ENCODE measurements at regions not wholly inside any gene's neighbourhood (a gene's known extent, or its start where the extent isn't known, plus 50 kb on each side); places are given as distances from the start of the nearest gene placed in this dataset.

DNA sequence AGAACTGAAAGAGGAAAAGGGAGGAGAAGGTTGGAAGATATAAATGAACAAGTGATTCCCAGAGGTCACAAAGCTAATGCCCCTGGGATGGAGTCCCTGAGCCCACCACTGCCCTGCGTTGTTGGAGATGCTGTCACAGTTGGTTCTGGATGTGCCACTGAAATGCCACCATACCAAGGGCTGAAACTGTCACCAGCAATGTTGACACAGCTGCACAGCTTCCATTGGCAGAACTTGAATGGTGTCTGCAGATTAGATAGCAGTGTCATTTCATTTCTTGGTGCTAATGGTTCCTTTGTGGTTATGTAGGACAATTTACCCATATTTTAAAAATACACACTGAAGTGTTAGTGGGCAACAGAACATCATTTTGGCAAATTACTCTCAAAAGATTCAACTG, 120.7 kb downstream of the TBXT start:
- no peak for DNase-seq

DNA sequence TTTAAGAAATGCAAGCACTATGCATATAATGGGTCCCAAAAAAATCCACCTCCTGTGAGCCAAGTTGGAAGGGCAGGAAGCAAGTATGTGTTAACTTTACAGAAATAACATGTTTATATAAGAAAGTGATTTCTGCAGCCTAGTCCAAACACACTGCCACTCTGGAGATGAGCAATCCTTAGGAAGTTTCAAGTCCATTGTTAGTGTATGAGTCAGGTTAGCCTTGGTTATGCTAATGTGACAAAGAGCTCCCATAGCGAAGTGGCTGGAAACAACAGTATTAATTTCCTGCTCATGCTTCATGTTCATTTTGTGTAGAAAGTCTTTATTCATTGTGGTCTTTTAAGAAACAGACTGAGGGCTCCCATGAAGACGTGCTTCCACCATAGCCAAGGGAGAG, 121.4 kb downstream of the TBXT start:
- DNase-seq = no peak

DNA sequence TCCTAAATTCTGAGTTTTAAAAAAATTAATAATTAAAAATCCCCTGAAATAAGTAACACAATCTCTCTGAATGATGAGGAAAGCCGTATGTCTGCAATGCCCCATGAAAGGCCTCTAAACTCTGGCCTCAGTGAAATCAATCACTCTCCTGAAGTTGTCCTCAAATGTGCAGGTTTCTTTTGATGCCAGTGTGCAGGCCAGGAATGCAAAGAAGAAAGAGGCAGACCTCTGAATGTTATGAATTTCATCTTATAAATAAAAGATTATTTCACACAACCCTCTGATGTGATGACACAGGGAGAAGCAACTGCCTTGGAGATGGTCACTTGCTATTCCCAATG, 121.8 kb downstream of the TBXT start:
- no peak for DNase-seq

DNA sequence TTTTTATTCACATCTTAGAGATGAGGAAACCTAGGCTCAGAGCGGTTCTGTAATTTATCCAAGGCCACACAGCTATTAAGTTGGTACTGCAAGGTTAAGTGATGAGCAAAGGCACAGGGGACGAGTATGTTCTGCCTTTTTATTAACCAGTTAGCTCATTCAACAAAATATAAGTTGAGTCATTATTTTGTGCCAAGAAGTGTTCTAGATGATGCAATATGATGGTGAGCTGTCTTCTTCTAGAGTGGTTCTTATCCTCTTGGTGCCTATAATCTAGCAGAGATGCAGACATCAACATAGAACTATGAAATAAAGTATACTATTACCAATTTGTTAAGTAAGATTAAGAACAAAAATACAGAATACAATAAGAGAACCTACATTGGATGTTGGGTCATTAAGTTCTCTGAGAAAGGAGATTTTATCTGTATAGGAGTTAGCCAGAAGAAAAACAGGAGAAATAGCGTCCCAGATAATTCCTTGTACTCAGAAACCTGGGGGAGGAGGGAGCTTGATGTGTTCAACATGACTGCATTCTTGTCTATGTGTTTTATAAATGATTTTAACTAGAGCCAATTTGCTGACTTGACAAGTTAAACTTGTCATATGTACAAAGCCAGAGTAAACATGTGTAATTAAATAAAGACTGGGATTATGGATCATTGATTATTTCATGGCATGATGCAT, 122.3 kb downstream of the TBXT start:
- DNase-seq = no peak

DNA sequence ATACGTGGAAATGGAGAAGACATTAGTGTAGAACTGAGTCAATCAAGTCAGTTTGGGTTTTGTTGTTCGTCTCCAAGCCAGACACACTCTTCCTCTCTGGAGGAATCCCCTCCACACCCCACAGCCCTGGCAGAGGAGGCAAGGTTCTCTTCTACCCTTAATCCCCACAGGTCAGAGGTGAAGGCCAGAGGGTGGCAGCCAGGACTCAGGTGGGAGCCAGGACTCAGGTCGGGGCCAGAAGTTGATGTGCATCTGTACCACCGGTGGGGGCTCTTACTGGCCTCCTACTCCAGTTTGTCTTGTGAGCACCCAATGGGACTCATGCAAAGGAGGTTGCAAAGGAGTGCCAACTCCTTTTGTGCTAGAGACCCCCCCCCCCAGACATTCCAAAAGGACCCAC, 126.4 kb downstream of the TBXT start:
- no peak for DNase-seq

DNA sequence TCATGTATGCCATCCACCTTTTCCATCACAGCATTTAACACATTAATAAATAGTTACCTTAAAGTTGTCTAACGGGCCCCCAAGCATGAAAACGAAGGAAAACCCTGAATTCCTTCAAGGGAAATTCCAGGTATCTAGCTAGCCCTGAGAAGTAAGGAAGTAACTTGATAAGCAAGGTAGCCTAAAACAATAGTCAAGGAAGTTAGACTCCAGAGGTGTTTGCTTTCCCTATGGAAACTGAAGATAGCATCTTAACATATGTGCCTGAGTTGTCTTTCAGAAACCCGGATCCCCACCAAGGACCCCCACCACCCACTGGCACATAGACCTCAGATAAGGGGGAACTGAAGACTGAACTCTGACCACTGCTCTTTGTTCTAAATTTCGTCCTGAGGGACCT, 127.4 kb downstream of the TBXT start:
- no peak for DNase-seq

DNA sequence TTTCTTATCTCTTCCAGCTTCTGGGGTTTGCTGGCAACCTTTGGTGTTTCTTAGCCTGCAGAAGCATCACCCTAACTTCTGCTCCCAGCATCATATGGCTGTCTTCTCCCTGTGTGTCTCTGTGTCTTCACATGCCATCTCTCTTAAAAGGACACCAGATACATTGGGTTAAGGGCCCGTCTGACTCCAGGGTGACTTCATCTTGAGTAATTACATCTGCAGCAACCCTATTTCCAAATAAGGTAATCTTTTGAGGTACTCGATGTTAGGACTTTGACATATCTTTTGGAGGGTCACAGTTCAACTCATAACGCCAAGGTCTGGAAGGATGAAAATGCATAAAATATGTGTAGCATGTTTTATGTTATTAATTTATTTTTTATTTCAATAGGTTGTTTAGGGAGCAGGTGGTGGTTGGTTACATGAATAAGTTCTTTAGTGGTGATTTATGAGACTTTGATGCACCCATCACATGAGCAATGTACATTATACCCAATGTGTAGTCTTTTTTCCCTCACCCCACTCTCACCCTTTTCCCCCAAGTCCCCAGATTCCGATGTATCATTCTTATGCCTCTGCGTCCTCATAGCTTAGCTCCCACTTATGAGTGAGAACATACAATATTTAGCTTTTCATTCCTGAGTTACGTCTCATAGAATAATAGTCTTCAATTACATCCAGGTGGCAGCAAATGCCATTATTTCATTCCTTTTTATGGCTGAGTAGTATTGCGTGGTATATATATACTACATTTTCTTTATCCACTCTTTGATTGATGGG, 131.1 kb downstream of the TBXT start:
- no peak for DNase-seq

DNA sequence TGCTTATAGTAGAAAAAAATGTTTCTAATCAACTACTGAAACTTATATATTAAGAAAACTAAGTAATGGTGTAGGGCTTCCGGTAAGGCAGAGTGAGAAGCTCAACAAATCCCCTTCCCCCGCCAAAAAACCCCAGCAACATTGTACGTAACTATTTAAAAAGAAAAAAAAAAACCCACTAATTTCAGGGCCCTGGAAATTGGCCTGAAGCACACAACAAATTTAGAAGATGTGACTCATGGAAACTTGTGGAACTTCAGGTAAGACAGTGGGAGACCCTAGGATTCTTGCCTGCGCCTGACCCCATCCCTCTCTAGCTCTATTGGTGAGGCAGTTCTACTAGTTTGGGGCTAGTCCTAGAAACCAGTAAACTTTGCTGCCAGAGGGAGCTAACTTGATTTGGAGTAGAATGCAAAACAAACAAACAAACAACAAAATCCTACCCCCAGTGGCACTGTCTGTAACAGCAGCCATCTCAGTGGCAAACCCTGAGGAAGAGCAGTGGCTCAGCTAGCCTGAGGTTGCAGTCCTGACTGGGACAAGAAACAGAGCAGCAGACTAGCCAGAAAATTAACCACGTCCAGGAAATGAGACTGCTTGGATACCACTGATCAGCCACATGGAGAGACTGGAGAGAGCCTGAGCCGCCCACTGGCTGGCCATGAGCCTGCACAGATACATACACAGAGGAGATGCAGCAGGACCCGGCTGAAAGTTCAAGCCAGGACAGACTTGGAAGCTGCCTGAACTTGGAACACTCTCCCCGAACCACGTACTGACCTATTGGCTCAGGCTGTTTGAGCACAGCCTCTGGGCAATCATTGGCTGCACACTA, 135.1 kb downstream of the TBXT start:
- DNase-seq = no peak

DNA sequence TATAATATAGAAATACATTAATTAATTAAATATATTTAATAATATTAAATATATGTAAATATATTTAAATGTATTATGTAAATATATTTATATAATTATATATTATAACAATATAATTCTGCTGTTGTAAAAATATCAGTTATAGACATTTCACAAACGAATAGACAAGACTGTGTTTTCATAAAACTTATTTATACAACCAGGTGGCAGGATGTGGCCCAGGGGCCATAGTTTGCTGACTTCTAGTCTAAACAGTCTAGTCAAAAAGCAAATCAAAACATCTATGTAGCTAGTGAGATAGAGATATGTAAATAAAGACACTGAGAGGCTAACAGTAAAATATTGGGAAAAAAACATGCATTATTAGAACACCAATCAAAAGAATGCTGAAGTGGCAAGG, 136.4 kb downstream of the TBXT start:
- DNase-seq = no peak

DNA sequence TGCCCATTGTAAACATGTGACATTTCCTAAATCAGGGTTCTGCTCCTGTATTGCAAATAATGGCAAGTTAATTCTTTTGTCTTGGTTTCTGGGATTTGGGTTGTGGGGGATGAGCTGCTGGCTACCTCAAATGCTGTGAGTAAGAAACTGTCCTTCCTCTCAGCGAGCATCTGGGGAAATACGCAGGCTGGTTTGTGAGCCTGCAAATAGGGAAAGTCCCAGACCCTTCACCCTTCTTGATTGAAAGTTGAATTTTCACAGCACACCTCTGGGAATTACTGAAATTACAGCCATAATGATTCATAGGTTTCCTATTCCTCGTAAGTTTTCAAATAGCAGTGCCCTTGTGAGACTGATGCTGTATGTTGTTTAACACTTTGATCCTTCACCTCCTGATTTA, 138.1 kb downstream of the TBXT start:
- no peak for DNase-seq

DNA sequence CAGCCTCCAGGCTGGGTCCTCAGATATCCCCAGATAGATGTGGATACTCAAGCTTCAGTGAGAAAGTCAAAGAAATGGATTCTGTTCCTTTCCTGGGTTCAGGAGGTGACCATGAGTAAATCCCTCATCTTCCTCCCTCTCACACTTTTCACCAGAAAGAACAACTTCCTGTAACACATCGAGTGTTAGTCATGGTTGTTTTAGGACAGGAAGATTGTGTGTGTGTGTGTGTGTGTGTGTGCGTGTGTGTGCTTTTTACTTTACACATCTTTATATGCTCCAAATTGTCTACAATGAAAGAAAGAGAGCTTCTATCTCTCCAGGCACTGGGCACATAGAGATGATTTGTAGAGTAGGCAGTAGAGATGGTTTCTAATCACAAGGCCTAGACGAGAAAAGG, 139.9 kb downstream of the TBXT start:
- no peak for DNase-seq

DNA sequence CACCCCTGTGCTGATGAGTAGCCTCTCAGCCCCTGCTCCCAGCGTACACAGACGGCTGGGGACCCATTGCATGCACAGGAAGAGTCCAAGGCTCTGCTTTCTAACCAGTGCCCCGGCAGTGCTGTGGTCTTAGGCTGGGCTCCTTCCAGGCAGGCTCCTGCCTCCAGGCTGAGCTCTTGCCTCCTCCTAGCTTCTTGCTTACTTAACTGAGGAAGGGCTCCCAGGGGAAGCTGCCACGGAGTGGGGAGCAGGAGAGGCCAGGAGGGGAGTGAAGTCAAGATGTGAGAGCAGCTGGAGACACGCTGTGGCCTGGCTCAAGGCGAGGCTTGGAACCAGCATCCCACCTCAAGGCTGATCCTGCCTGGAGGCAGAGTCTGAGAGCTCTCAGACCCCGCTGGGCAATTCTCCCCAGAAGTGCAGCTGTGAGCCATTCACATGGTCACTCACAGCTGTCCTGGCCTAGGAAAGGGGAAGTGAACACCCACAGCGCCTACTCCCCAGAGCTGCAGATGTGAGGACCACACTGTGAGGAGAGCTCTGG, 141.0 kb downstream of the TBXT start:
- no peak for DNase-seq

DNA sequence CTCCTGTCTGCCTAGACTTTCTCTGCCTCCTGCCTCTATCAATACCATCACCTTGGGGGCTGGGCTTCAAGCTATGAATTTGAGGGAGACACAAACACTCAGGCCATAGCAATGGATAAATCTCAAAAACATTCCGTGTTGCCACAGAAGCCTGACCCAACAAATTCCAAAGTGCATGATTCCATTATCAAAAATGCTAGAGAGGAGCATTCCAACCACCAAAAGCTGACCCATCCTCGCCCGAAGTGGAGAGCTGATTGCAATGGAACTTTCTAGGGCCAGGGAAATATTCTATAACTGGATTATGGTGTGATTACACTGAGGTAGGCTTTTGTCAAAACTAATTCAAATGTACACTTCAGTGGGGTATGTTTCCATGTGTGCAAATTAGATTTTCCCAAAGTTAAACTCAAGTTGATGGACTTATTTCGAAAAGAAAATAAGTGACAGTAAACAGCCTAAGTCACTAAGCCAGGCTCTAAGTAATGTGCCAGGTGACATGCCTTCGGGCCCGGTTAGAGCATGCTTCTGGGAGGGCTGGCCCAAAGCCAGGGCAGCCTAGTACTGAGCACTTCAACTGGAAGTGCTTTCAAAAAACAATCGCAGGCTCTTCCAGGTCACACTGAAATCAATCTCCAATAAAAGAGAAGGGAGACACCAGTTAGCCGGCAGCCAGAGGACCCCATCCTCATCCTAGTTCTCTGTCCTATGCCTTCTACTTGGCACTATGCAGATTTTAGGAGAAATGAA, 142.3 kb downstream of the TBXT start:
- no peak for DNase-seq

DNA sequence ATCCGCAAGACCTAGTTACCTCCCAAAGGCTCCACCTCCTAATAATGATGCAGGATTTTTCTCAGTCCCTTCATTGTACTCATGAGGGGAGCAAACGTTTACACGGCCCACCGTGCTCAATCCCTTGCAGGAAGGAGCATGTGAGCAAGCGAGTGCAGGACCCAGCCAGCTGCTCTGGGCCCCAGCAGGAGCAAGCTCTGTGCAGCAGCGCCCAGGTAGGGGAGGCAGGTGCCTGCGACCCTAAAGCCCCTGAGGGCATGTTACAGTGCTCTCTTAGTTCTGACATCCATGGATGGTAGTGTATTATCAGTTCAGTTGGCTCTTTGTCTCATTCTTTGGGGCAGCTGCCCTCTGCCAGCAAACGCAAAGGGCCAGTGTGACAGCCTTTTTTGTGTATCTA, 143.4 kb downstream of the TBXT start:
- DNase-seq = no peak

DNA sequence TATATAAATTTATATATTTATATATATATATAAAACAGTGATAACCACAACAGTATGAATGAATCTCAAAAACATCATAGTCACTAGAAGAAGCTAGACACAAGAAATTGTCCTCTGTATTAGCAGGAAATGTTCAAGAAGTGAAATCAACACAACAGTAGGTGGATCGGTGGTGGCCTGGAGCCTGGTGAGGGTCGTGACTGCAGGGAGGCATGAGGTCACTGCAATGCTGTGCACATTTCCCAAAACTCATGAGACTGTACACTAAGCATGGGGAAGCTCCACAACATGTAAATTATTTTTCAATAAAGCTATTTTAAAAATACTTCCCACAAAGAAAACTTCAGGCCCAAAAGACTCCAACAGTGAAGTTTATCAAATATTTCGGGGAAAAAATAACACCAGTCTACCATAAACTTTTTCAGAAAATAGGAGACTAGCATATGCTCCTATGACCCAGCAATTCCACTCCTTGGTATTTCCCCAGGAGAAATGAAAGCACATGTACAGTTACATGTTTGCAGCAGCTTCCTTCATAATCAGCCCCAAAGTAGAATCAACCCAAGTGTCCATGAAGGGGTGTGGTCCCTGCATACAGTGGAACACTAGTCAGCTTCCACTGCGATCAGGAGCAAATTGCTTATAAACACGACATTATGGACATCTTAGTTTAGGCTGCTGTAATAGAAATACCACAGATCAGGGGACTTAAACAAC, 144.2 kb downstream of the TBXT start:
- no peak for DNase-seq

DNA sequence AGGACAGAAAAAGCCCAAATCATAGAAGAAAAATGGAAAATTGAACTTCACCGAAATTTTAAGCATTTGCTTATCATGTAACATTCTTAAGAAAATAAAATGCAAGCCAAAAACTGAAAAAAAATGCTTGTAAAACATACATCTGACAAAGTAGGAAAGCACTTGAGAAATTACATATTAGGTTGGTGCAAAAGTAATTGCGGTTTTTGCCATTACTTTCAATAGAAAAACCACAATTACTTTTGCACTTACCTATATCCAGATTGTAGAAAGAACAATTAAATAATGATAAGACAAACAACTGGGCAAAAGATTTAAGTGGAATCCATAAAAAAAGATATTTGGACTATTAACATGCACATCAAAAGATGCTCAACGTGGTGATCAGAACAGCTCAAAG, 146.2 kb downstream of the TBXT start:
- DNase-seq = no peak

DNA sequence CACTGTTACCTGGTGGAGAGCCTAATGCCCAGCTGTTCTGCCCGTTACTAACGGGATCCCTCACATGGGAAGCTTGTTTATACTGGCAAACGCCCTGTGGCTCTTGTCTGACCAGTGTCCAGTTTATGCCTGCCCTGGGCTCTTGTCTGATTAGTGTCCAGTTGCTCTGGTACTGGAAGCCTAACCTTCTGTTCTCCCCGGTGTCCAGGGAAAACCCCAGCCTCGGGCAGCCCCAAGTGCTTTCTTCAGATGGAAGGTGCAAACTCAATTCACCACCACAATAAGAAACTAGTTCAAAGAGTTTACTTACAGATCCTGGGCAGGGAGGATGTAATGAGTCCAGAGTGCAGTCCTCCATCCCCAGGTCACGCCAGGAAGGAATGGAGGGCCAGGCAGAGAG, 148.4 kb downstream of the TBXT start:
- DNase-seq = no peak

DNA sequence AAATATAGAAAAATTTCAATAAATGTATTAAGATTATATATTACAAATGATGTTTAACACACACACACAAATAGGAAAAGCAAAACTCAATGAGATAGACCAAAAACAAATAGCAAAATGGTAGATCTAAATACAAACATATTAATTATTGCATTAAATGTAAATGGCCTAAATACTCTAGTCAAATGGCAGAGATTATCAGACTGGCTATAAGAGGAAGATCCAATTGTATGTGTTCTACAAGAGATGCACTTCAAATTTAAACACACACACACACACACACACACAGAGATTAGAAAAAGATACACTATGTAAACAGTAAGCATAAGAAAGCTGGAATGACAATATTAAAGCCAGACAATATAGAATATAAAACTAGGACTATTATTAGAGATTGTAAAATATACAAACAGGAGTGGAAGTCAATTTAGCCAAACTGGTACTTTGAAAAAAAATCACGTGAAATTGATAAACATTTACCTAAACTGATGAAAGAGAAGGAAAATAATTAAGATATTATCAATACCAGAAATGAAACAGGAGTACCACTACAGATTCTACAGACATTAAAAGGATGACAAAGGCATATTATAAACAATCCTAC, 150.5 kb downstream of the TBXT start:
- DNase-seq = no peak

DNA sequence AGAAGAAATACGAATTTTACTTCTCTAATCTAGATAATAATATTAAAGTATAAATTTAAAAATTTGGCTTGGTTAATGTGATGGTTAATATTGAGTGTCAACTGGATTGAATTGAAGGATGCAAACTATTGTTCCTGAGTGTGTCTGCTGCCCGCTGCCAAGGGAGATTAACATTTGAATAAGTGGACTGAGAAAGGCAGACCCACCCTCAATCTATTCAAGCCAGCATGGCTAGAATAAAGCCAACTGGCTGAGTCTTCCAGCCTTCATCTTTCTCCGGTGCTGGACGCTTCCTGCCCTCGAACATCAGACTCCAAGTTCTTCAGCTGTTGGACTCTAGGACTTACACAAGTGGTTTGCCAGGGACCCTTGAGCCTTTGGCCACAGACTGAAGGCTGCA, 152.7 kb downstream of the TBXT start:
- DNase-seq = no peak

DNA sequence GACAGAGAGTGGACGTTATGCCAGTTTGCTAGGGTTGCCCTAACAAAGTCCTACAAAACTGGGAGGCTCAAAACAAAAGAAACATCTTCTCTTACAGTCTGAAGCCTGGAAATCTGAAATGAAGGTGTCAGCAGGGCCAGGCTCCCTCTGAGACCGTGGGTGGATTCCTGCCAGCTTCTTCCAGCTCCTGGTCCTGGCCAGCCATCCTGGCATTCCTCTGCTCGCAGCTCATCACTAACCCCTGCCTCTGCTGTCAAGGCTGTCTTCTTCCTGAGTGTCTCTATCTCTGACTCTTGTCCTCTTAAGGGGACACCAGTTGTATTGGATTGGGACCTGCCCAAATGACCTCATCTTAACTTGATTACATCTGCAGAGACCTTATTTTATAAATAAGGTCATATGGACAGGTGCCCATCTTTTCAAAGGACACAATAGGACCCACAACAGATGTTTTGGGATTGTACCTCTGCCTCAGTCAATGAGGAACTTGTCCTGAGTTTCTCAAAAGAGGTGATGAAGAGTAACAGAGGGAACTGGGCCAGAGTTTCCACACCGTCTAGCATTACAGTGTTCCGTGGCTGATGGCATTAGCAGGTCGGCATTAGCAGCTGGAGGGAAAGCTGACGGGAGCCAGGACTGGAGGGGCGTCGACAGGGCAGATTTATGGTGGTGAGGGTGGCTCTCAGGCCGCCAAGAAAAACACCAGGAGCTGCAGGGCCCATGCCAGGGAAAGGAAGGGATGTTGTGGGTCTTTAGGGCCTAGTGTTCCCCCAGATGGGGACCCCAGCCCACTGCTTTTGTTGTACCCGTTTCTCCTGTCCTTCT, 157.3 kb downstream of the TBXT start:
- DNase-seq = no peak

Data from effector CD4-positive, alpha-beta T cell (primary cell).